Glomerular visceral epithelial cell (primary cell): ENCODE measurements at regions not wholly inside any gene's neighbourhood (a gene's known extent, or its start where the extent isn't known, plus 50 kb on each side); places are given as distances from the start of the nearest gene placed in this dataset.

Experiments
- DNase-seq: peaks from one replicate; pipeline ENCODE4 v3.0.0-alpha.2; 2016; ENCODE audit errors: extremely low spot score

DNA sequence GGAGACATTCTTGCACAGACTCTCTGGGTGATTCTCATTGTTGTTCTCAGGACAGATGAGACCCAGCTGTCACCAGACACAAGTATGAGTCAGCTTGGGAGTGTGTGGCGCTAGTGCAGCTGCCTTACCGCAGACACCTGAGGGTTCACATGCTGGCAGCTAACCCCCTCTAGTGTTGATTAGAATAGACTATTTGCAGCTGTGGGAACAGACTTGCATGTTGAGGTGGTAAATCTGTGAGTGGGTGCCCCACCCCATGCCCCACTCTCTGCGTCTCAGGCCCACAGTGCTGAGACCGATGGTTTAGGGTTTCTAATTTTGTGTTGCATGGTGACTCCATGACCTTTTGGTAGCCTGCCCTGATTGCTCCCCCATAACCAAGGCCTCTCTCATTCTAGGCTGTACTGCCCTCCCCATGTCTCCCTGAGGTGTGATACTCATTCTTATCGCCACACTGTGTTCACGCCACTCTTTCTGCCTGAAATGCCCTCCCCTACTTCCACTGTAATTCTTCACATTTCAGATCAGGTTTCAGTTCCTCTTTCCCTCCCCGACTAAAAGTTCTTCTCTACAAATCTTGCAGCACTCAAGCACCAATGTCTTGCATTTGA is 73.7 kb upstream of the KIRREL3 start:
- DNase-seq: peak; percentile 72

DNA sequence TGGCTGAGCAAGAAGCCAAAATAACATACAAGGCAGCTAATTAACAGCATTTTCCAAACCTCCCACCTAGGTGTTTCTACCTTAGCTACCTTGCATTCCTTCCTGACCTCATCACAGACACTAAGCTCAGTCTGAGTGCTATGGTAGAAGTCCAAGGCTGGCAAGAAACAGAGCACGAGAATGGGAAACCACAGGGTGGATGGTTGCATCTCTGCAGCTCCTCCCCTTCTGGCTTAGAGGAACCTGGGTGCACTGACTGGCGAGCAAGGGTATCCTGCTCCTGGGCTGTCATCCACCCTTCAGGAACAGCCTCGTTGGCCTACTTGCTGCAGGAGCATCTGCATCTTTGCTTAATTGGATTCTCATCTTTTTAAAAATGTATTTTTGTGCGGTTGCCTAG is 73.1 kb upstream of the KIRREL3 start:
- DNase-seq: no peak

DNA sequence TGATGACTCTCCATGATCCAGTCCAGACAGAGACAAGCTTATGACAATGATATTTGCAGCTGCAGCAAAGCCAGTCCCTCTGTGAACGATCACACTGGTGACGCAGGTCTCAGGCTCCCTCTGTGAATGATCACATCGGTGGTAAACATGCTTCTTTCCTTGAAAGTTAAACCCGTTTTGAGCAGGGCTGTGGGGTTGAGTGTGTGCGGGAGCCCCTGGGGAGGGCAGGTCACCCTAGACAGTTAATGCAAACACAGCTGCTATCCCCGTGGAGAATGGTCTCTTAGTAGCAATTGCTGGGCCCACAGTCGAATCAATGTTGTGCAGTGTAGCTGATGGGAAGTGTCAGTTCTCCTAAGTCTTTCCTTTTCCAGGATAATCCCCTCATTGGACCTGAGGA is 71.0 kb upstream of the KIRREL3 start:
- no peak for DNase-seq

GRCh38 chr11:127070808-127071207 is 70.2 kb upstream of the KIRREL3 start:
- no peak for DNase-seq

DNA sequence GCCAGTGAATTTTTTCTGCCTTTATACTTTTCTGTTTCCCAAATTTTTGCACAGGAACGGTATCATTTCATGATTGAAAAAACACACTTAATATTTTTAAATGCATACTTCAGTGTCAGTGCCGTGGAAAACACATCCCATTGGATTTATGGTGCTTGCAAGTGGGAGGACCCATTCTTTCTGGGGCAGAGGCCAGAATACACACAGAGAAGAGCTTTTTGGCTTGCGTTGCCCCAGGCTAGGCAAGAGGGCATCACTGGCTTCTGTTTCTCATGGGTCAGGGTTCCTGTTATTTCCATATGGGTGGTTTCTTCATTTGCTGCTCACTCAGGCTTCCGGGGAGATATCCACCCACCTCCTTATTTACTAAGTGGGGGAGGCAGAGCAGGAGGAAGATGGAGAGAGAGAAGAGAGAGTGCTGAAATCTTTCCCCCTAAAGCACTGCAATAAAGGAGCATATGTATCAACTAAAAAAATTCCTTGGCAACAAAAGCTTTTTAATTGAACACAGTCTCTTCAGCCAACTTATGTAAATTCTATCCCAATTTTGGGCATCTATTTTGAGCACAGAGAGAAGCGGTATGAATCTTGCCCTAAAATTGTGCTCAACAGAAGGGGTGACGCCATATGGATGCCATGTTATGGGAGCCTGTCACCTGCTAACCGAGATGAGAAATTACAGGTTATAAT is 66.0 kb upstream of the KIRREL3 start:
- DNase-seq: no peak

- DNase-seq: no peak
Observed at GRCh38 chr11:127063241-127063640, 62.7 kb upstream of the KIRREL3 start.

DNA sequence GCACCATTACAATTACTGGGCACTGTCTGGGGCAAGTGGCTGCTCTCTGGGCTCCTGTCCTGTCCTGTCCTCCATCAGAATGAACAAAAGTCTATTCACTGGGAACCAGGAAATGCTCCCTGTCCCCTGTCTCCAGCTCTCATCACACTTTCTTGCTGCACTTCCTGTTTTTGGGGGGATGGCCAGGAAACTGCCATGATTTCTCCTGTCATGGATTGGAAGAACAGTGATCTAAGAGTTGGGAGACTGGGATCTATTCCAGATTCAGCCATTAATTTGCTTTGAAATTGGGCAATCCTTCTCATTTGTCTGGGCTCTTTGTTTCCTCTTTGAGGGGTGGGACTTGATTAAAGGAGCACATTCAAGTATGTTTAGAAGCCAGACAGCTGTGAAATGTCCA is 61.4 kb upstream of the KIRREL3 start:
- DNase-seq: no peak

GRCh38 chr11:127059750-127060149 is 59.2 kb upstream of the KIRREL3 start:
- no peak for DNase-seq

DNA sequence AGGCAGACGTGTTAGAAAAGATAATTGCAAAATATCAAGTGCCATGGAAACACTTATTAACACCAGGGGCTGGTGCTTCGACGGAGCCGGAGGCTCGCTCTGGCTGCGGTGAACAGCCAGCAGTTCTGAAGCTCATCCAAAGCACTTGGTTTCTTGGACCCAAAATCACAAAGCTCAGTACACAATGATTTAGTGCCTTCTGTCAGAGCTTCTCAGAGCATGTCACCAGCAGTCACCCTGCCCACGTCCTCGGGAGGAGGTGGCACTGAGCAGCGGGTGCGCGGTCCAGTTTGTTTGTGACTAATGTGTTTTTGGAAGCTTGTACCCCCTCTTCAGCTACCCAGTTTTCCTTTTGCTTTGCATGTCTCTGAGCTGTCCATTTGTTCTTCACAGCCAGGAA is 58.7 kb upstream of the KIRREL3 start:
- DNase-seq: no peak

DNA sequence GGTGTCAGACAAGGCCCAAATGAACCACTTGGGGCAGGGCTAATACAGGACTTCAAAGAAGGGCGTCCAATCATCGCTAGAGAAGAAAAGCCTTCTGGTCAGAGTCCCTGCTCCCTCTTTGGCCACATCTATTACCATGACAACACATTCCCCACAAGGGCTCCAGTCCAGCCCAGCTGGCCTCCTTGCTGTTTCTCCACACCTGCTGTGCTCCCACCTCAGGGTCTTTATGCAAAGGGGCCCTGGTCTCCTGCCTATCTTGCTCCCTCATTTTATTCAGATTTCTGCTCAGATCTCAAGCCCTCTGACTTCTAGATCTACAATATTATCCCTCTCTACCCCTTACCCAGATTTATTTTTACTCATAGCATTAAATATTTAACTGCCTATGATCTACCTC is 58.0 kb upstream of the KIRREL3 start:
- no peak for DNase-seq

- no peak for DNase-seq
Observed at GRCh38 chr11:127057126-127057525, 56.6 kb upstream of the KIRREL3 start.

DNA sequence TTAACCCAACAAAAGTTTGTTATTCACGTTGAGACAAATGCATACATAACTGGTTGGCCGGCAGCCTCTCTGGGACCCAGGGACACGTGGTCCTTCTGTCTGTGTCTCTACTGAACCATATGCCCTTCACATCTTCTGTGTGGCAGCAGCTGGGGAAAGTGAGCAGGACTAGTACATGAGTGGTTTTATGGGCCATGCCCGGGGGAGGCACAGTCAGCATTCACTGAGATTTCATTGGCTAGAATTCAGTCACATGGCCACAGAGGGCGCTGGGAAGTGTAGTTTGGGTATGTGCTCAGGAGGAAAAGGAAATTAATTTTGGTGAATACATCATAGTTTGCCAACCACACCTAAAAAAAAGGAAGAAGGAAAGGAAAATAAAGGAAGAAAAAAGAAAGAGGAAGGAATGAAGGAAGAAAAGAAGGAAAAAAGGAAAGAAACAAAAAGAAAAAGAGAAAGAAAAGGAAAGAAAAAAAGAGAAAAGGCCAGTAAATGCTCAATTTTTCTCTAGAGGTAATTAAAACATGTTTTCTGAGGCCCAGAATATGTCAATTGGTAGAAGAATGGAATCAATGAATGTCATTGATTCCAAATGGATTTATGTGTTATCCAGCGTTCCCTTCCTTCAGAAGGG is 55.9 kb upstream of the KIRREL3 start:
- DNase-seq: no peak

DNA sequence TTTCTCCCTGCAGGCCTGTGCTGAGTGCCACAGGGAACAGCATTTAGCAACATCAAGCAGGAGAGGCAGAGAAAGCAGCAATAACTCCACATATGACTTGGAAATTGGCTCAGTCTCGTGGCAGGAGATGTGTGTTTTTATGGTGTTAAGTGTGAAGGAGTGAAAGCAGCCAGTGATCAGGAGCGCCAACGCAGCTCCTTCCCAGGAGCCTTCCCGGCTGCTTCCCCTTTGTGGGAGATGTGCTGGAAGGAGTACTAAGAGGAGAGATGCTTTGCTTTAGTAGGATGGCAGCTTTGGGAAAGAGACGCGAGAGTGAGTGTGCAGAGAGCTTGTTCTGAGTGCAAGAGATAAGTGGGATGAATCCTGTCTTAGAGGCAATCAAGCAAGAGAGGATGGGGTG is 54.7 kb upstream of the KIRREL3 start:
- no peak for DNase-seq

DNA sequence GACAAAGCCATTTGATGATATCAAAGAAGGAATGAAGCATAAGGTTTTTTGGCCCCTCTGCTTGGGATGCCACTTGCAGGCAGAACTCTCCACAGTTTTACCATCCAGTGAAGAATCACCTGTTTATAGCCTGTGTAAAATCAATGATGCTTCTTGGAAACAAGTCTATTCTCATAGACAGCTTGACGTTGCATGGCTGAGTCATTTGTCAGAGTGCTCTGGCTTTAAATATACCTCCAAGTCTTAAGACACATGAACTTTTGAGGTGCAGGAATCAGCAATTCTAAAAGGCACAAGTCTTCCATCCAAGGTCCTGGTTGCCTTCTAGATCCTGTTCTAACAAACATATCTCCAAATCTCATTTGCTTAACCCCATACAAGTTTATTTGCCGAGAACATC is 53.6 kb upstream of the KIRREL3 start:
- DNase-seq: no peak

GRCh38 chr11:127052404-127052803 is 51.8 kb upstream of the KIRREL3 start:
- no peak for DNase-seq
